Heart right ventricle (tissue), 16 donors: ENCODE measurements at regions not wholly inside any gene's neighbourhood (a gene's known extent, or its start where the extent isn't known, plus 50 kb on each side); places are given as distances from the start of the nearest gene placed in this dataset.
A peak's percentile ranks its signal among the peaks of the same experiment; 100 is the strongest.

ENCODE experiments used
- ATAC-seq, 8 donors: fragments of 200-7000 bp; cut with Tn5 transposase; one replicate each; pipeline ENCODE4 v1.9.1; 2020; ENCODE audit warnings: mild to moderate bottlenecking in 8 of 8, moderate library complexity in 8 of 8, moderate number of reproducible peaks in 1 of 8
- DNase-seq, 2 donors: peaks; one replicate each; pipeline ENCODE4 v3.0.0-alpha.2; 2020
- H3K27ac ChIP-seq, 10 donors: fragments of 200-600 bp; sonication (generic) in 2 of 10; one replicate each; pipeline versions ENCODE4 v1.5.0 to v1.8.0; 2020 to 2022; ENCODE audit warnings: mild to moderate bottlenecking in 3 of 10
- H3K27me3 ChIP-seq, 7 donors: fragments of 200-600 bp; one replicate each; pipeline ENCODE4 v1.8.0; 2021 to 2022; ENCODE audit warnings: mild to moderate bottlenecking in 2 of 7
- H3K36me3 ChIP-seq, 9 donors: fragments of 200-600 bp; sonication (generic) in 1 of 9; one replicate each; pipeline versions ENCODE4 v1.5.0 to v1.8.0; 2020 to 2022; ENCODE audit warnings: mild to moderate bottlenecking in 2 of 9
- H3K4me1 ChIP-seq, 9 donors: fragments of 200-600 bp; sonication (generic) in 1 of 9; one replicate each; pipeline versions ENCODE4 v1.5.0 to v1.8.0; 2020 to 2022; ENCODE audit warnings: mild to moderate bottlenecking in 4 of 9
- H3K4me3 ChIP-seq, 10 donors: fragments of 200-600 bp; sonication (generic) in 2 of 10; one replicate each; pipeline versions ENCODE4 v1.5.0 to v1.8.0; 2020 to 2022; ENCODE audit warnings: mild to moderate bottlenecking in 7 of 10, moderate library complexity in 2 of 10
- H3K9me3 ChIP-seq, 11 donors: fragments of 200-600 bp in 10 of 11; sonication (generic) in 2 of 11; one replicate each; pipeline versions ENCODE4 v1.5.0 to v1.8.0; 2013 to 2022; ENCODE audit warnings: mild to moderate bottlenecking in 2 of 11, control low read depth in 1 of 11, moderate library complexity in 1 of 11
- WGBS, 2 donors: extraction: QIAGEN DNeasy Blood & Tissue Kit; methylation state at CpG; one replicate each; pipeline ENCODE4 v1.1.7; 2013; ENCODE audit warnings: inconsistent platforms in 1 of 2; 5-methylcytosine and 5-hydroxymethylcytosine counted together
- intact Hi-C, 10 donors: fragments of 100-400 bp; cut with DNase I; formaldehyde crosslinking; loops; one replicate each; pipeline versions ENCODE4 v1.11.1 to v1.14.2; 2022
- TF ChIP-seq, protein P1 (sequence below), 9 donors: fragments of 200-600 bp; sonication (generic) in 2 of 9; IDR thresholded peaks; one replicate each; pipeline versions ENCODE4 v1.5.0 to v1.8.0; 2021 to 2022; ENCODE audit warnings: antibody characterized with exemption in 9 of 9, mild to moderate bottlenecking in 5 of 9, moderate library complexity in 1 of 9
- donor health status: Arrhythmogenic right ventricular cardiomyopathy.
- donor health status: ischemic (EF 13 %, LVEDD 7.1; RV severe dilation, severe dysfunction).
- donor health status: healthy with polysubstance abuse.
- donor health status: DM: no; HTN: yes; CAD: no.
- donor health status: DM: no; HTN: no; CAD: no.
- donor health status: ischemic (EF 25% LVEDD 6.9; RV normal size, moderate dysfunction).
- donor health status: ischemic (EF 25% LVEDD 5.7; RV mildly dilated, moderate dysfunction).
- donor health status: healthy.
- donor health status: DM: yes; HTN: yes; CAD: no.
- donor health status: Ischemic cardiomyopathy.
- donor health status: ischemic (EF 35%, LVEDD 5.7; RV mildly dilated, moderate dysfunction).
- donor health status: nonischemic (EF 11% LVEDD 7.7; RV severe dilation, severe dysfunction).
- donor health status: DM: yes; HTN: yes; CAD: no.
- donor health status: PGD.
- donor health status: ischemic (EF 29% LVEDD 5.4; RV normal size, mild dysfunction).
- donor health status: nonischemic (EF 23%, LVEDD 6.1; RV moderate dilation, normal function).

DNA sequence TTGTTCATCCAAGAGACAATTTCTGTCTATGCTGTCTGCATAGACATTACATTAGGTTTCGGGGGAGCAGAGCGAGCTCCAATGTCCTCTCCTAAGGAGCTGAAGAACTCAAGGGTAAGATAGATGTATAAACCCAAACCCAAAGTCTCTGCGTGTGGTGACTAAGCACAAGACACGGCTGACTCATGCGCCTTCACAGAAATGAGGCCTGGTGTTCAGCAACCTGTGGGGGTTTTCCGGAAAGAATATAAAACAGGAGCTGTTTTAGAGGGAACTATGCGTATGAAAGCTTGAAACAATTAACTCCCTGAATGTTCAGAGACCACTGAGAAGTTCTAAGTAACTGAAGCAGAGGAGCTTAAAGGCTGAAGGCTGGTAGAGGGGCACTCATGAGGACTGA is 154.7 kb downstream of the SOX11 start:
- WGBS, 2 donors = 95% methylated on average over 7 of the region's 7 CpGs
- no peaks in the 10 kb centered on the region for H3K27me3 ChIP-seq
- no peak for DNase-seq
- TF ChIP-seq, protein P1, sequence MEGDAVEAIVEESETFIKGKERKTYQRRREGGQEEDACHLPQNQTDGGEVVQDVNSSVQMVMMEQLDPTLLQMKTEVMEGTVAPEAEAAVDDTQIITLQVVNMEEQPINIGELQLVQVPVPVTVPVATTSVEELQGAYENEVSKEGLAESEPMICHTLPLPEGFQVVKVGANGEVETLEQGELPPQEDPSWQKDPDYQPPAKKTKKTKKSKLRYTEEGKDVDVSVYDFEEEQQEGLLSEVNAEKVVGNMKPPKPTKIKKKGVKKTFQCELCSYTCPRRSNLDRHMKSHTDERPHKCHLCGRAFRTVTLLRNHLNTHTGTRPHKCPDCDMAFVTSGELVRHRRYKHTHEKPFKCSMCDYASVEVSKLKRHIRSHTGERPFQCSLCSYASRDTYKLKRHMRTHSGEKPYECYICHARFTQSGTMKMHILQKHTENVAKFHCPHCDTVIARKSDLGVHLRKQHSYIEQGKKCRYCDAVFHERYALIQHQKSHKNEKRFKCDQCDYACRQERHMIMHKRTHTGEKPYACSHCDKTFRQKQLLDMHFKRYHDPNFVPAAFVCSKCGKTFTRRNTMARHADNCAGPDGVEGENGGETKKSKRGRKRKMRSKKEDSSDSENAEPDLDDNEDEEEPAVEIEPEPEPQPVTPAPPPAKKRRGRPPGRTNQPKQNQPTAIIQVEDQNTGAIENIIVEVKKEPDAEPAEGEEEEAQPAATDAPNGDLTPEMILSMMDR (IDR thresholded peaks at IDR 0.05) = no peak
- no peak for ATAC-seq
- no peak overlapping the region for H3K27ac ChIP-seq
- H3K4me1 ChIP-seq = no peaks in the 10 kb centered on the region
- no peaks in the 10 kb centered on the region for H3K9me3 ChIP-seq
- intact Hi-C loops = no loop called here
- H3K4me3 ChIP-seq = no peak overlapping the region
- H3K36me3 ChIP-seq = no peaks in the 10 kb centered on the region

DNA sequence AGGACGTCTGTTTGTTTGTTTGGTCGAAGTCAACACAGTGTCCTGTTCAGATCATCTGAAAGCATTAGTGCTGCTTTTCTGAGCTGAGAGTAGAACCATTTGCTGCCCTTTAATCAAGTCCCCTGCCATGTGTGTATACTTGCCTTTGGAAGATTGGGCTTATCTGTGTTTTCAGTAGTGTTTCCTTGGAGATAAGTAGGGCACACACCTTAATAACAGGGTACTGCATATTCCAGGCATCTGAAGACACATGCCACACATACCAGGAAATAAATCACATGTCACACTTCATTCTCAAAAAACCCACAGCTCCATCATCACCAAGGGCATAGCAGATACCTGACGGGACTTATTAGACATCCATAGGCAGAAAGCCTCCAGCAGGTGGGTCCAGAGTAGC is 157.4 kb downstream of the SOX11 start:
- TF ChIP-seq, protein P1 (IDR thresholded peaks at IDR 0.05) = no peak
- no peaks in the 10 kb centered on the region for H3K27me3 ChIP-seq
- WGBS, 2 donors = 38 to 52% methylated on average over 3 of the region's 3 CpGs
- no peak for DNase-seq
- H3K27ac ChIP-seq = no peak overlapping the region
- intact Hi-C loops = no loop called here
- no peak for ATAC-seq
- no peaks in the 10 kb centered on the region for H3K4me1 ChIP-seq
- no peaks in the 10 kb centered on the region for H3K36me3 ChIP-seq
- no peak overlapping the region for H3K4me3 ChIP-seq
- H3K9me3 ChIP-seq = no peaks in the 10 kb centered on the region

DNA sequence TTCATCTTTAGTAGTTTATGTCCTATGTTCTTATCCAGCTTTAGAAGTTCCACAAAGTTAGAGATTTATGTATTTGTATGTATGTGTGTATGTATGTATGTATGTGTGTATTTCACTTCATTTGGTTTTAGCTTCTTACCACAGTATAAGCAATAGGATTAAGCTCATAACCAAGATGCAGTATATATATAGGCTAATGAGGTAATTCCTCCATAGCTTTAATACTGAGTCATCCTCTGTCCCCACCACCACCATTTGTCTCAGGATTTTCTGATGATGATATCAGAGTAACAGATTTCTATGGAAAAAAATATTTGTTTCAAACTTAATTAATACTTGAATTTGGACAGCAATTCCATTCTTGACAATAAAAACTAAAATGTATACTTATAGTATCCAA is 159.2 kb downstream of the SOX11 start:
- H3K4me3 ChIP-seq = no peak overlapping the region
- no peaks in the 10 kb centered on the region for H3K4me1 ChIP-seq
- no peaks in the 10 kb centered on the region for H3K9me3 ChIP-seq
- DNase-seq = no peak
- no peak for ATAC-seq
- H3K27me3 ChIP-seq = no peaks in the 10 kb centered on the region
- TF ChIP-seq, protein P1 (IDR thresholded peaks at IDR 0.05) = no peak
- H3K36me3 ChIP-seq = no peaks in the 10 kb centered on the region
- no peak overlapping the region for H3K27ac ChIP-seq
- intact Hi-C loops = no loop called here

DNA sequence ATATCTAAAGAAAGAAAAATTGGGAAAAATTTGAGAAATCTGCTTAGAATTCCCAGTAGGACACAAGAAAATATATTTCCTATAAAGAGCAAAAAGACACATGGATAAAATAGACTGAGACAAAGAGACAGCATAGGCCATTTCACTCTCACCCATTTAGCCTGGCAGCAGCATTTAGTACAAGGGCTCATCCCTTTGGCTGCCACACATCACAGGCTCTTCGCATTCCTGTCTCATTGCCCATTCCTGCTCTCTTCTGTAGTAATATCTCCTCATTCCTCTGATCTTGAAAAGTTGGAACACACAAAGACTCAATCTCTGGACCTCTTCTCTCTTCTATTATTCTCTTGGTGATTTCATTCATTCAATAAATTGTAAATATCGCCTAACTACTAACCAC is 162.6 kb downstream of the SOX11 start:
- TF ChIP-seq, protein P1 (IDR thresholded peaks at IDR 0.05) = no peak
- intact Hi-C loops = no loop called here
- ATAC-seq = peak in 1 of 8 donors; percentile 53

DNA sequence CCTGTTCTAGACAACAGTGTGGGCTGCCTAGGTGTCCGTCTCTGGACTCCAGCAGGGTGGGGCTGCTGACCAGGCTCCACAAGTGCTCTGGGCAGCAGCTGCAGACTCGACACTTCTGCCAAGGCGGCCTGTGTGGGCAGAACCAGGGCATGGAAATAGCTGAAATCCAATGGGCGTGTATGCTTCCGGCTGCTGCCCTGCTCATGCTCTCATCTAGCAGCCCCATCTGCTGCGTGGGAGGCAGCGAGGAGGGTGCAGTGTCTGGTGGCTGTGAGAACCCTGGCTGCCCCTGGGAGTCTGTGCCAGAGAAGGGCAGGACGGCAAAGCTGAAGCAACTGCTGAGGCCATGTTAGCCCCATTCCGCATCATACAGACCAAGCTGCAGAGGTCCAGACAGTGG is 174.9 kb downstream of the SOX11 start:
- H3K9me3 ChIP-seq = no peaks in the 10 kb centered on the region
- WGBS, 2 donors = 82 to 85% methylated on average over 9 of the region's 9 CpGs
- no peak overlapping the region for H3K27ac ChIP-seq
- no peaks in the 10 kb centered on the region for H3K36me3 ChIP-seq
- H3K4me1 ChIP-seq = no peaks in the 10 kb centered on the region
- no peak overlapping the region for H3K4me3 ChIP-seq
- peaks cover 0 to 7% (median 0%) of the 10 kb centered on the region in 7 donors for H3K27me3 ChIP-seq
- TF ChIP-seq, protein P1 (IDR thresholded peaks at IDR 0.05) = no peak
- ATAC-seq = no peak
- intact Hi-C loops = no loop called here
- no peak for DNase-seq

More for the DNA sequence above, 162.6 kb downstream of the SOX11 start:
- Histone ChIP-seq H3K36me3 (no peaks in the 10 kb centered on the region), H3K27ac (no peak overlapping the region), H3K4me3 (no peak overlapping the region), H3K4me1 (no peaks in the 10 kb centered on the region), H3K27me3 (no peaks in the 10 kb centered on the region), H3K9me3 (peaks cover 0 to 15% (median 0%) of the 10 kb centered on the region in 11 donors)
- WGBS, 2 donors = 84 to 85% methylated on average over 2 of the region's 2 CpGs
- DNase-seq = no peak
